Stimulated activated CD4-positive, alpha-beta T cell treated with anti-CD3 and anti-CD28 coated beads, TNF-alpha, amount 100 ng/mL, for 1 hour (primary cell): ENCODE measurements at regions not wholly inside any gene's neighbourhood (a gene's known extent, or its start where the extent isn't known, plus 50 kb on each side); places are given as distances from the start of the nearest gene placed in this dataset.
"Not testable (repeated sequence)": the region's sequence is repeated elsewhere in the genome, so short reads cannot be mapped to it uniquely, and the experiment has no call there.

Source experiments
- DNase-seq, 3 donors: peaks; one replicate each; pipeline ENCODE4 v3.0.0-alpha.2; 2020; ENCODE audit warnings: low read depth in 3 of 3, low spot score in 1 of 3

- DNase-seq: no peak
Measured at GRCh38 chr16:87044032-87044382, 273.2 kb downstream of the C16orf95 start.

- DNase-seq: no peak
Measured at GRCh38 chr16:87044829-87045228, 272.4 kb downstream of the C16orf95 start.

- DNase-seq: no peak
Measured at GRCh38 chr16:87045466-87046216, 271.6 kb downstream of the C16orf95 start.

- DNase-seq: no peak
Measured at GRCh38 chr16:87046235-87046634, 271.0 kb downstream of the C16orf95 start.

- DNase-seq: no peak
Measured at GRCh38 chr16:87047221-87048037, 269.8 kb downstream of the C16orf95 start.

DNA sequence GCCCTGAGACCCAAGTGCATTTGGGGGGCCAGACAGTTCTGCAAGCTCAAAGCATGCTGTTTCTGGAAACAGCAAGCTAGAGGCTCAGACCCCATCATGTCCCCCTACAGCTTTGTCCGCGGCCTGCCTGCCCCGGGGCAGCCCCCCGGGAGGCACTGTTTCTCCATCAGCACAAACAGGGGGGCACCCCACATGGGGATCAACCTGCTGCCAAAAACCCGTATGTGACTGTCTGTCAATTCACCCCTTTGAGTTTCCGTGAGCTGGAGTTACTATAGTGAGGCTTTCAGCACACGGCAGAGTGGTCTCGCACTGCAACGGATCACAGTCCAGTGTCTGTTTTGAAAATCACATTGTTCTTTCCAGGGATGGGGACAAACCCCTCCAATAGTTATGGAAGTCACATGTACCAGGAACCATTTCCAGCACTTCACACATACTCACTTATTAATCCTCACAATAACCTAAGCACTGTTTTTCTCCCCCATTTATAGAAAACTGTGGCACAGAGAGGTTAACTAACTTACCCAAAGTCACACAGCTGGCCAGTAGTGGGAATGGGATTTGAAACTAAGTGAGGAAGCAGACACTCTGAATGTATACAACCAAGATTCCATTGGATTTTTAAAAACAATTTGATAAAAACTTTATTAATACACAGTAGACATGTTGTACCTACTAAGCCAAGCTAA lies 269.0 kb downstream of the C16orf95 start:
- no peak for DNase-seq

DNA sequence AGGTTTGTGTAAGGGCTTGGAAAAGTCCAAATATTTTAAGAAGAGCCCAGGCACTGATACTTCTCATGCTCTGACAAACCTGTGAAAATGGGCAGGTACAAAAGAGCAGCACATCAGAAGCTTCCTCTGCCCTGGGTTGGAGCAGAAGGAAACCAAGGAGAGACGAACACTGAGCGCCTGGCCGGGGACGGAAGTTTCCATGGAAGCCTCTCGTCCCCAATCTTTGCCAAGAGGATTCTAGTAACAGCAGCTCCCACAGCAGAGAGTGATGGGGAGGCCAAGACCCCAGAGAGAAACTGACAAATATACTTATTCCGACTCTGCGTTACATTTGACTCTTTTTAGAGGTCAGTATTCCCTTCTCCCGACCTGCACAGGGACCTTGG lies 268.5 kb downstream of the C16orf95 start:
- no peak for DNase-seq

GRCh38 chr16:87049216-87049615 lies 268.0 kb downstream of the C16orf95 start:
- DNase-seq: not testable (repeated sequence)

DNA sequence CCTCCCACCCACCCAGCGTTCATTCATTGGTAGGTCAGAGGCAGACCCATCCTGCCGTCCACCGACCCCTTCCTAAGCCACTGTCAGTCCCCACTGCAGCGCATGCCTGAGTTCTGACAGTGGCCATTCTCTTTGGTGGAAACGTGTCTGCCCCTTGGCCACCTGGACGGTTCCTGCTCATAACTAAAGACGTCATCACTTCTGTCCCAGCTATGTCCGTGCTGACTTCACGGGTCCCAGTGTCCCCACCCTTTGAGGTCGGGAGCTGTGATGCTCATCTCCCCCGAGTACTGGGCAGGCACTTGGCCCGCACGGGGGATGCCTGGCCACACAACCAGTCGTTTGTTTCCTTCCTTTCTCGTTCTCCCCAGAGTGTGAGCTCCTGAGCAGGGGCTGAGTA lies 267.1 kb downstream of the C16orf95 start:
- no peak for DNase-seq

- DNase-seq: no peak
Measured at GRCh38 chr16:87051526-87052320, 265.5 kb downstream of the C16orf95 start.

DNA sequence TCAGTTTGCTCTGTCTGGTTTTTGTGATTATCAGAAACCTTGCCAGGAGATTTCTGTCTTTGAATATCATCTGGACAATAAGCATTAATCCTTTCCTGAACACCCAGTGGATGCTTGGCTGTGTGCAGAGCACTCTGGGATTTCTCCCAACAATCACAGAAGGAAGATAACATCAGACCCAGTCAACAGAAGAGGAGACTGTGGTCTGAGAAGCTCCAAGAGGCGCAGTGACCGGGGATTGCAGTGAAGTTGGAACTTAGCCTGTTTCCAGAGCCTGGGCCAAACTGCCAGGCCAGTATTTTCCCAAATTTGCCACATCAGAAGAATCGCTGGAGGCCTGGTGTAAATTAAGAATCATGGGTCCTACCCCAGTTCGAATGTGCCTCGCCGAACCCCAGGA lies 264.7 kb downstream of the C16orf95 start:
- no peak for DNase-seq

GRCh38 chr16:87053016-87053982 lies 263.9 kb downstream of the C16orf95 start:
- DNase-seq: no peak

- no peak for DNase-seq
Measured at GRCh38 chr16:87054154-87054553, 263.0 kb downstream of the C16orf95 start.

DNA sequence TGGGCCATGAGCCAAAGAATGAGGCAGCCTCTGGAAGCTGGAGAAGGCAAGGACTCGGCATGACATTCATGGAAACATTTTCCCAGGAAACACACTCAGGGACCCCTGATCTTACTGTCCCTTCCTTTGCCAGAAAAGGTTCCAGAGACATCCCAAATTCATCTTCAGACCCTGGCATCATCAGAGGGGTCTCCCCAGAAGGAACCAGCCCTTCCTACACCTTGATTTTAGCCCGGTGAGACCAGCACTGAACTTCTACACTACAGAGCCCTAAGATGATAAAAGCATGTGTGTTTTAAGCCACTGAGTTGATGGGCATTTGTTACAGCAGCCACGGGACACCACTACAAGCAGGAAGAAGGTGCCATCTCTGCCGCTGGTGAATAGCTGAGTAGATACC lies 262.3 kb downstream of the C16orf95 start:
- DNase-seq: no peak

- no peak for DNase-seq
Measured at GRCh38 chr16:87056083-87056482, 261.1 kb downstream of the C16orf95 start.

GRCh38 chr16:87056551-87056950 lies 260.6 kb downstream of the C16orf95 start:
- no peak for DNase-seq

- DNase-seq: no peak
Measured at GRCh38 chr16:87057211-87057881, 259.8 kb downstream of the C16orf95 start.

GRCh38 chr16:87057951-87058560 lies 259.1 kb downstream of the C16orf95 start:
- DNase-seq: no peak

GRCh38 chr16:87058728-87059250 lies 258.4 kb downstream of the C16orf95 start:
- no peak for DNase-seq
